OCI-LY1 (cell line): ENCODE measurements at regions not wholly inside any gene's neighbourhood (a gene's known extent, or its start where the extent isn't known, plus 50 kb on each side); places are given as distances from the start of the nearest gene placed in this dataset.

Source experiments
- H2AFZ ChIP-seq: fragments of 200-600 bp; sonication (generic), shearing (Covaris generic); 2 replicates; pipeline ENCODE4 v1.6.0; 2014; ENCODE audit warnings: antibody characterized with exemption, mild to moderate bottlenecking, low read length
- H3F3A ChIP-seq: fragments of 200-600 bp; sonication (generic), shearing (Covaris generic); 2 replicates; pipeline ENCODE4 v1.6.0; 2014; ENCODE audit warnings: mild to moderate bottlenecking, antibody characterized with exemption, low read length, moderate library complexity; ENCODE audit not compliant: insufficient read depth
- H3K27ac ChIP-seq: fragments of 200-600 bp; sonication (generic); 2 replicates; pipeline ENCODE4 v1.5.1; 2014; ENCODE audit warnings: low read length, mixed run types, mild to moderate bottlenecking, low read depth; ENCODE audit not compliant: poor library complexity, severe bottlenecking
- H3K27me3 ChIP-seq: fragments of 200-600 bp; sonication (generic); 2 replicates; pipeline ENCODE4 v1.6.0; 2014; ENCODE audit warnings: antibody characterized with exemption, mild to moderate bottlenecking, low read length, moderate library complexity; ENCODE audit not compliant: insufficient read depth
- H3K36me3 ChIP-seq: fragments of 200-600 bp; sonication (generic); 2 replicates; pipeline ENCODE4 v1.6.1; 2014; ENCODE audit warnings: mild to moderate bottlenecking, antibody characterized with exemption, low read length, moderate library complexity, mixed read lengths; ENCODE audit not compliant: insufficient read depth
- H3K4me1 ChIP-seq: fragments of 200-600 bp; sonication (generic); 2 replicates; pipeline ENCODE4 v1.5.1; 2014; ENCODE audit warnings: mild to moderate bottlenecking, low read length, moderate library complexity; ENCODE audit not compliant: insufficient read depth, severe bottlenecking
- H3K4me2 ChIP-seq: fragments of 200-600 bp; sonication (generic), shearing (Covaris generic); 2 replicates; pipeline ENCODE4 v1.6.1; 2014; ENCODE audit warnings: low read length
- H3K4me3 ChIP-seq: fragments of 200-600 bp; sonication (generic); 2 replicates; pipeline ENCODE4 v1.5.1; 2014; ENCODE audit warnings: low read length, low read depth, mild to moderate bottlenecking, mixed read lengths; ENCODE audit not compliant: poor library complexity, severe bottlenecking
- H3K79me2 ChIP-seq: fragments of 200-600 bp; shearing (Covaris generic); 2 replicates; pipeline ENCODE4 v1.6.1; 2016; ENCODE audit warnings: mixed run types, low read length, mixed read lengths; ENCODE audit not compliant: insufficient read depth
- H3K9ac ChIP-seq: fragments of 200-600 bp; sonication (generic), shearing (Covaris generic); 2 replicates; pipeline ENCODE4 v1.6.1; 2014; ENCODE audit warnings: mild to moderate bottlenecking, low read length, mixed read lengths
- H3K9me2 ChIP-seq: fragments of 200-600 bp; sonication (generic), shearing (Covaris generic); 2 replicates; pipeline ENCODE4 v1.6.1; 2014; ENCODE audit warnings: low read depth, mild to moderate bottlenecking, low read length, mixed read lengths
- H3K9me3 ChIP-seq: fragments of 200-600 bp; shearing (Covaris generic); 2 replicates; pipeline ENCODE4 v1.6.1; 2014; ENCODE audit warnings: low read length, mixed read lengths
- H4K20me1 ChIP-seq: fragments of 200-600 bp; sonication (generic), shearing (Covaris generic); 2 replicates; pipeline ENCODE4 v1.6.0; 2016; ENCODE audit warnings: mild to moderate bottlenecking, low read length; ENCODE audit not compliant: insufficient read depth
- CTCF ChIP-seq: fragments of 200-600 bp; sonication (generic), shearing (Covaris generic); IDR thresholded peaks from 2 replicates; pipeline ENCODE4 v1.5.1; 2017; ENCODE audit warnings: mild to moderate bottlenecking, antibody characterized with exemption, low read length, moderate library complexity, mixed read lengths
- EZH2 ChIP-seq: fragments of 200-600 bp; sonication (generic), shearing (Covaris generic); IDR thresholded peaks from 2 replicates; pipeline ENCODE4 v1.8.0; 2017; ENCODE audit warnings: borderline replicate concordance, mixed run types, mild to moderate bottlenecking, antibody characterized with exemption, low read length, moderate library complexity, mixed read lengths

GRCh38 chr4:43898836-43899235, 549.8 kb downstream of the KCTD8 start:
- Histone ChIP-seq H3K79me2 (no peaks in the 10 kb centered on the region), H3K9ac (no peak overlapping the region), H3K27ac (no peak overlapping the region), H3K9me2 (no peaks in the 10 kb centered on the region), H3K36me3 (no peaks in the 10 kb centered on the region), H3K27me3 (no peaks in the 10 kb centered on the region), H3K4me3 (no peak overlapping the region), H3K4me1 (no peaks in the 10 kb centered on the region), H4K20me1 (no peaks in the 10 kb centered on the region), H3K4me2 (no peak overlapping the region), H2AFZ (no peak overlapping the region), H3F3A (no peaks in the 10 kb centered on the region), H3K9me3 (no peaks in the 10 kb centered on the region)
- TF ChIP-seq CTCF (no peak), EZH2 (no peak)

GRCh38 chr4:43903456-43903855, 545.2 kb downstream of the KCTD8 start:
- Histone ChIP-seq H3K4me3 (no peak overlapping the region), H2AFZ (no peak overlapping the region), H3K27me3 (no peaks in the 10 kb centered on the region), H3K4me2 (no peak overlapping the region), H4K20me1 (no peaks in the 10 kb centered on the region), H3K36me3 (no peaks in the 10 kb centered on the region), H3F3A (no peaks in the 10 kb centered on the region), H3K9ac (no peak overlapping the region), H3K27ac (no peak overlapping the region), H3K4me1 (no peaks in the 10 kb centered on the region), H3K9me2 (no peaks in the 10 kb centered on the region), H3K9me3 (no peaks in the 10 kb centered on the region), H3K79me2 (no peaks in the 10 kb centered on the region)
- no peak for TF ChIP-seq EZH2
- no peak for TF ChIP-seq CTCF

- H3K79me2 ChIP-seq: no peaks in the 10 kb centered on the region
These were observed 530.2 kb downstream of the KCTD8 start for GRCh38 chr4:43918377-43918776.

More at GRCh38 chr4:43918377-43918776, 530.2 kb downstream of the KCTD8 start:
- no peak overlapping the region for H2AFZ ChIP-seq
- H4K20me1 ChIP-seq: no peaks in the 10 kb centered on the region
- no peak overlapping the region for H3K27ac ChIP-seq
- no peak overlapping the region for H3K9ac ChIP-seq
- no peaks in the 10 kb centered on the region for H3K36me3 ChIP-seq
- no peaks in the 10 kb centered on the region for H3K9me3 ChIP-seq
- H3K4me2 ChIP-seq: no peak overlapping the region
- H3K27me3 ChIP-seq: no peaks in the 10 kb centered on the region
- TF ChIP-seq CTCF (no peak), EZH2 (no peak)
- H3F3A ChIP-seq: no peaks in the 10 kb centered on the region
- H3K9me2 ChIP-seq: no peaks in the 10 kb centered on the region
- H3K4me3 ChIP-seq: no peak overlapping the region
- H3K4me1 ChIP-seq: no peaks in the 10 kb centered on the region
